RCC 7860 (cell line): ENCODE measurements at regions not wholly inside any gene's neighbourhood (a gene's known extent, or its start where the extent isn't known, plus 50 kb on each side); places are given as distances from the start of the nearest gene placed in this dataset.
"Not testable (repeated sequence)": the region's sequence is repeated elsewhere in the genome, so short reads cannot be mapped to it uniquely, and the experiment has no call there.

ENCODE experiments used
- DNase-seq: peaks from one replicate; pipeline ENCODE4 v3.0.0-alpha.2; 2015; ENCODE audit warnings: low spot score
- FAIRE-seq: peaks from 2 replicates; lab custom pipeline; 2012; peaks lifted over from hg19 to GRCh38; lab: Jason Lieb, UNC

DNA sequence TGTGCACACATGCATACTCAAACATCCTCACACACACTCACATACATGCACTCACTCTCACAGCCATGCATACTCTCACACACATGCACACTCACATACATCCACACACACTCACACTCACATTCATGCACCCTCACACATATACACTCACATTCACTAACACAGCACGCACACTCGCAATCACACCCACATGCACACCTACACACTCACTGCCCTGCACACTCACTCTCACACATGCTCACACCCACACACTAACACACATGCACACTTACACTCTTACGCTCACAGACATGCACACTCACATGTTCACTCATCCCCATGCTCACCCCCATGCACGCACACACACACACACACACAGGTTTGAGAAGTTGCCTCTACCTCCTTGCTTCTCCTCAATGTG lies 63.2 kb upstream of the SFSWAP start:
- DNase-seq = no peak
- FAIRE-seq = no peak

DNA sequence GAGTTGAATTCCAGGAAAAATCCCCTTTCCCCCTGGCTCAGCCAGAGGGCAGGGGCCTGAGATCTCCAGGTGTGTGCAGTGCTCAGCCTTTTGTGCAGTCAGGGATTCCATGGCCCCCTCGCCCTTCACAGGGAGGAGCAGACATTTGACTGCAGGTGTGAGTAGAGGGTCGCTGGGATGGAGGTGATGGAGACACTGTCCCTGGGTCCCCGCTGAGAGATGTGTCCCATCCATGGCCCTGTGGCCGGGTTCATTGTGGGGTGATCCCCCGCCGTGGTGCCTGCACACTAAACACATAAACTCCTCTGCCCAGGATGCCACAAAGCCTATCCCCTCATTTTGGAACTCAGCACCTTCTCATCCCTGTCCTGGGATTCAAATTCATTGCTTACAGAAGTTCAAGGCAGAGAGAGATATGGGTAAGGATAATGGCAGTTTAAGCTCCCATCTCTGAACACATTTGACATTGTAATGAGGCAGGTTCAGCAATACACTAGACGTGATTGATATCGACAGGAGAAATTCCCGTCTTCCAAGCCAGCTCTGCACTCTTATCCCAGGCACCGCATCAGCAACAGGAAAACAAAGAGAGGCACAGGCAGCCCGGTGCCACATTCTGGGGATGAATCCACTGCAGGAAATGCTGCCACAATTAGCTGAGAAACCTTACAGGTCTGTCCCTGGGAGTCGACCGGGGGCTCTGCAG lies 55.3 kb upstream of the SFSWAP start:
- FAIRE-seq = not testable (repeated sequence)

DNA sequence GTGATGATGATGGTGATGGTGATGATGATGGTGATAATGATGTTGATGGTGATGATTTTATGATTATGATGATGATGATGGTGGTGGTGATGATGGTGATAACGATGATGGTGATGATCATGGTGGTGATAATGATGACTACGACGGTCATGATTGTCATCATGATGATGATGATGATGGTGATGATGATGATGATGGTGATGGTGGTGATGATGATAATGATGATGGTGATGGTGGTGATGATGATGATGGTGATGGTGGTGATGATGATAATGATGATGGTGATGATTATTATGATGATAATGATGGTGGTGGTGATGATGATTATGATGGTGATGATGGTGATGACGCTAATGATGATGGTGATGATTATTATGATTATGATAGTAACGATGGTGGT lies 54.1 kb upstream of the SFSWAP start:
- DNase-seq, FAIRE-seq: not testable (repeated sequence)

More for the DNA sequence above, 55.3 kb upstream of the SFSWAP start:
- DNase-seq = not testable (repeated sequence)

DNA sequence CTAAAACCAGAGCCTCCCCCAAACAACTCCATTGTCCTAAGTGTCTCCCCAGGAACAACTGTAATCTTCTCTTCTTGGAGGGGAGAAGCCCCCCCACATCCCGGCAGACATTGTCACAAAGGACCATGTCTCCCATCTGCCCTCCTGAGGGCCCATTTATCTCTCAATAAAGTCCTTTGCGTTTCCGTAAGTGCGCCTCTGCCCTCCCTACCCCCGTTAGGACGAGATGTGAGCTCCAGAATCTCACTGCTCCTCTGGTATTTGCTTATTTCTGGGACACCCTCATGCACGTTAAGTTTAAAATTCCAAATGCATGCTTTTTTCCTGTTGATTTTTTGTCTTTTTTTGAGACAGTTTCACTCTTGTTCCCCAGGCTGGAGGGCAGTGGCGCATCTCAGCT lies 52.3 kb upstream of the SFSWAP start:
- DNase-seq, FAIRE-seq: not testable (repeated sequence)

DNA sequence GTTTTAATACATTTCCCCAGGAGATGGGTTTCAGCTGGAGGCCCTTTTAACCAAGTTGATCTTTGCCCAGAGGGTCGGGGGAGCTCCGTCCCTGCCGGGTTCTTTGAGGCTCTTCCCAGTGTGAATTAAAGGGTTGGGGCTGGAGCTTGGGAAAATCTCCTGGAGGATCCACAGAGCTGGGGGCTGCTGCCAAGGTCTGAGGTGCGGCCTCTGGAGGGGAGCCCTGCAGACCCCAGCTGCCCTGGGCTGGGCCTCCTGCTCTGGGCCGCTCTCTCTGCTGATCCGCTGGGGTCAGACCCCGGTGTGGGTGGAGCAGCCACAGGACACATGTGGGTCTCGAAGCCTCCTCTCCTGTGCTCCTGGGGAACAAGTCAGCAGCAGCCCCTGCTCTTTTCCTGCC lies 51.4 kb upstream of the SFSWAP start:
- DNase-seq, FAIRE-seq: not testable (repeated sequence)

DNA sequence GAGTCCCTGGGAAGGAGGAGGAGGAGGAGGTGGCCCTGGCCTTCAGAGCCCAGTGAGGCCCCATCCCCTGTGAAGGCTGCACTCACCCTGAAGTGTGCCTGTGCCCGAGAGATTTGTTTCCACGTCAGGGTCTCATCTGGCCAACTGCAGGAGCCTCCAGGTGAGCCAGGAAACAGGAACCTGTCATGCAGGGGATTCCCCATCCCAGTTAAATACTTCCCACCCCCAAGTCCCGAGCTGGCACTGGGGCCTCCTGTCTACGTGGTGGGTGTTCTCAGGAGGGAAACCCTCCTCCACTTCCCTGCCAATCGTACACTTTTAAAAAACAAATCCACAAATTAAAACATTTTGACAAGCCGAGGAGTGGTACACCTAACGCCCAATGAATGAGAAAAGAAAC lies 50.9 kb upstream of the SFSWAP start:
- FAIRE-seq, DNase-seq: not testable (repeated sequence)

DNA sequence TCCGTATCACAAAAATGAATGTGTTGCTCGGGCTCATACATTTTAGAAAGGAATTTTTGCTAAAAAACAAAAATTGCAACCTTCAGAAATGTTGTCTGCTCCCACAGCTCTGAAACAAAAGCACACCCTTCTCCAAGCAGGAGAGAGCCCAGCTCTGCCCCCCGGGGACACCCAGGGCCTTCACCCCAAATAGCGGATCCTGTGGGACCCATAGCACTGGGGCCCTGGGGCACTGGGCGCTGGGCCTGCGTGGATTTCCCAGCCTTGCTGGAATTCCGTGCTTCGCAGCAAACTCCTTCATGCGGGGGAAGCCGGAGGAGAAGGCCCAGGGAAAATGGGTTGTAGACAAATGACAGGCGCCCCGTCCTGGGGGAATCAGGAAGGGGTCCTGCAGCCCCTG lies 50.5 kb upstream of the SFSWAP start:
- FAIRE-seq, DNase-seq: not testable (repeated sequence)
